GM21619 (cell line): ENCODE measurements at regions not wholly inside any gene's neighbourhood (a gene's known extent, or its start where the extent isn't known, plus 50 kb on each side); places are given as distances from the start of the nearest gene placed in this dataset.

ENCODE experiments used
- ATAC-seq: cut with Tn5 transposase; IDR thresholded peaks from one replicate; pipeline ENCODE4 v1.9.1; 2021; ENCODE audit not compliant: unreplicated experiment

GRCh38 chr15:95709959-95710695 is 620.4 kb upstream of the NR2F2 start:
- no peak for ATAC-seq

DNA sequence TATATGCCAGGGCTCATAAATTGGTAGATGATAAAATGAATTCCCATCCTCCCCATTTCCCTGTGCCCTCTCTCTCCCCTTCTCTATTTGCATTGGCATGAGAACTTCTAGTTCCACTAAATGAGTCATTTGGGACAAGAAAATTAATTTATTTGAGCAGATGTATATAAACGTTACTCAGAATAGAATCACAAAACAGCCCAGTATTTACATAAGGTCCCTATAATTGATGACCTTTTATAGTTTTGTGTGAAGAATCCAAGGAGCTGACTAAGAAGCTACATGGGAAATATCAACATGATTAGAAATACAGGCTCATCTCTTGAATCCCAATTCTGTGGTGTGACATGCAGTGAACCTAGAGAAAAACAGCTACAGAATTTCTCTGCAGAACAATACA is 617.7 kb upstream of the NR2F2 start:
- ATAC-seq, result no peak

GRCh38 chr15:95713324-95713723 is 617.2 kb upstream of the NR2F2 start:
- no peak for ATAC-seq

DNA sequence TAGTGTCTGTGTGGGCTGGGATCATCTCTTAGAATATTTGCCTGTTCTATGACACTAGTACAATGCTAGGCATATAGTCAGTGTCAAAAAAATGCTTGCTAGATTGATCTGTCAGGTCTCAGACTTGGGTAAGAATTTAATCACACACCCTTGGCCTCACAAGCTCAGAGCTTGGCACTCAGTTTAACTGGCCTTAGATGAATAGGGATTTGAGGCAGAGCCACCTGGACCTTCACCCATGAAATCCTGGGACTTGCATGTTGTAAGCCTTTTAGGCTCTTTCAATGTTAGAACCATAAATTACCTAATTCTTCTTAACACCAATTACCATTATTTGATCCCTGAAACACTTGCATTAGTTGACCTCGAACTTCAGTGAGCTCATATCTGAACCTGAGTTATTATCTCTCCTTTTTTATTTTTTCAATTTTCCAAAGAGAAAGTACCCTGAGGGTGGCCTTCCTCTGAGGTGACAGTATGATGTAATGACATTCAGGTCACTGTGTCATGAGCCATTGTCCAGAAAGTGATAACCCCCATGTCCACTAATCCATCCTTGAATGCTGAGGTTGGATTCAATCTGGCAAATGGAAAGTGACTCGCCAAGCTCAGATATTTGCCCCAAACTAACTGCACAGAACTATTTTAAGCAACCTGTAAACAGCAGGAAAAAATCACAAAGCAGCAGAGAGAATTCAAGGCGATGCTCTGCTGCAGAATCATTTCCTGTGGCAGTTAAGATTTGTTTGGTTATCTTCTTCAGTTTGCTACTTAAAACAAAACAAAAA is 615.2 kb upstream of the NR2F2 start:
- ATAC-seq, result no peak

DNA sequence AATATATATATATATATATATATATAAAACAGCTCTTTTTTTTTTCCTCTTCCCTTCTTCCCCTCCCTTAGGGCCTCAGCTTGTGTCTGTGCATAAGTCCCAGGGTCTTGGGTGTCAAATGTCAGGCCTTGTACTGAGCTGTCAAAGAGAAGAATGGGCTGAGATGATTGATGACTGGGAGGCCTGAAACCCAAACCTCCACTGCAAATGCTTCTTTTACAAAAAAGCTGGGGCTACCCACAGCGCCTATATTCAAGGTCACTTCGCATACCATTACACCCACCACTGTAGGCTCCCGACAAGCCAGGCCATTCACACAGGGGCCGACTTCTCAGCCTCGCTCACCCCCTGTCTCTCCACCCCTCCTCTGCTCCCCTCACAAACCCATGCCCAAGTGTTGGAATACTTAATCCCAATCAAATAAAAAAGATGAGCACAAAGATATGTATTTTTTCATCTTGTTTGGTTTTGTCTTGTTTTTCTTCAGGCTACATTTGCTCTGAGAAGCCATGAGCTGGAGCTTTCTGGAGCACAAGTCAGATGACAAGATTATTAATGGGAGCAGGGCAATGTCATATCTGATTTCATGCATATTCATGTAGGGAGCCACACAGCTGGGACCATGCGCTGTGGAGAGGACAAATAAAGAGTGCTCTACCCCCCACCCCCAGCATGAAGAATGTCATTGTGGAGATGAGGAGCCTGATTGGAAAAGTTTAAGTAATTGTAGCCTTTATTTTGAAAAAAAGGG is 614.4 kb upstream of the NR2F2 start:
- no peak for ATAC-seq

DNA sequence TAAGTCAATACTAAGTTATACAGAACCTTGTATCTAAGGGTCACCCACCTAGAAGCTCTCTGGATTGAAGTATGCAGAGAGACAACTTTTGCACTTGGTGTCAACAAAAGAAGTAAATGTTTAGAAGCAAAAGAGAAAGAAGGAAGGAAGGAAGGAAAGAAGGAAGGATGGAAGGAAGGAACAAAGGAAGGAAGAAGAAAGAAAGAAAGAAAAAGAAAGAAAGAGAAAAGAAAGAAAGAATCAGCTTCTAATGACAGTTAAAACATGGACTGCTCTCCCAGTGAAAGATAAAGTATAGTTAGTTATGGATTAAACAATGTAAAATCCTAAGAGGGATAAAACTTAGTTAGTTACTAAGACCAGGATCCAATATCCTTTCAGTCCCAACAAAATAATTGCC is 613.8 kb upstream of the NR2F2 start:
- no peak for ATAC-seq

- no peak for ATAC-seq
Measured at GRCh38 chr15:95718441-95718840, 612.1 kb upstream of the NR2F2 start.

DNA sequence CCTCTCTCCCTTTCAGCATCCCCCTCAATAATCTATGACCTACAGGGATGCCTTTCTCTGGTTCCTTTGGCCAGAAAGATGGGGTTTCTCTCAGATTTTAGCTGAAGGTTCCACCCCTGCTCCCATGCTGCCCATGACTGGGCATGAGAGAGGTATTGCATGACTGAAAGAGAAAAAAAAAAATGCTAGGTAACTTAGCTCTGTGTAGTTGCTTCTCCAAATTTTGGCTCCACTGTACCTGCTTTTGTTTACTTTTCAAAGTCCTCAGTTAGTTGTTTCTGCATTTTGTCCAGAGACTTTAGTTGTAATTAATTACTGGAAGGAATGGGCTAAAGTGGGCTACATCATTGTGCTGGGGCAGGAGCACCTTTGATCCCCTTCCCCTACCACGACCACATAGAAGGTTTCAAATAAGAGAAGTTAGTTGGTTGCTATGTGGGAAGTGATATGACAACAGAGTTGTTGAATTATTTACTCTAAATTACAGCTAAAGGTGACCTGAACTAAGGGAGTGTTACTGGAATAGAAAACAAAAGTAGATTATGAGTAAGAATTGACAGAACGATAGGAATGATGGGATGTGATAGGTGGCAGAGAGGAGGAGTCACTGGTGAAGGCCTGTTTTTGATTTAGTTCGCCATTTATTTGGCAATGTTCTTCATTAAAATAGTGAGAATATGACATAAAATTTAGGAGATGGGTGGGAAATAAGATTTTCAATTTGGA is 605.4 kb upstream of the NR2F2 start:
- no peak for ATAC-seq

DNA sequence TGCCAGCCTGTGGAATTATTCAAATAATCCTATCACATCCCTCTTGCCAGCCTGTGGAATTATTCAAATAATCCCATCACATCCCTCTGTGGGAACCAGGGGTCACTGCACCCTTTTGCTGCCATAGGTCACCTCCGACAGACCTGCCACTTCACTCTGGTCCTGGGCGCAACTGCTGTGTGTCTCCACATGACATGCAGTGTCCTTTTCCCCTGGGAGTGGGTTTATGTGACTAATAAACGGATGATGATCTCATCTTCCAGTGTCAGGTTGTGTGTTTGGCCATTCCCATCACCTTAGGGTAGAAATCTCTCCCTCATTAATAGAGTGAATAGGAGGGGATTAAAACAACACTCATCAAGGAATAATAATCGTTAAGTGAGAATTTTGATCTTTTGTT is 603.6 kb upstream of the NR2F2 start:
- ATAC-seq, result no peak

DNA sequence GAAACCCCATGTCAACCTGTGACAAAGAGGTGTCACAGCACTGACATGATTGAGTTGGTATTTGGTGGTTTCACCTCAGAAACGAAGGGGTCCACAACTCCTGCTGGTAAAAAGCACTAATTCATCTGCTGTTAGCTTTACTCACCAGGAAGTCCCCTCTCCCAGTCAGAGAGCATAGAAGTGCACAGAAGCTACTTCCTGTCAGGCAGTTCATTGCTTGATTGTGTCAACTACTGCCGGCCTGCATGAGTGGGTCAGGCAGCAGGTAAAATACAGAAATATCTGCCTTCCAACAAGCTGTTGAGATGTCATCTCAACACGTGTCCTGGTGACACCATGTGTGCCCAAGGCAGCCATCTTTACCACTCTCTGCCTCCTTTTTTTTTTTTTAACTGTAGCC is 596.6 kb upstream of the NR2F2 start:
- ATAC-seq, result no peak

DNA sequence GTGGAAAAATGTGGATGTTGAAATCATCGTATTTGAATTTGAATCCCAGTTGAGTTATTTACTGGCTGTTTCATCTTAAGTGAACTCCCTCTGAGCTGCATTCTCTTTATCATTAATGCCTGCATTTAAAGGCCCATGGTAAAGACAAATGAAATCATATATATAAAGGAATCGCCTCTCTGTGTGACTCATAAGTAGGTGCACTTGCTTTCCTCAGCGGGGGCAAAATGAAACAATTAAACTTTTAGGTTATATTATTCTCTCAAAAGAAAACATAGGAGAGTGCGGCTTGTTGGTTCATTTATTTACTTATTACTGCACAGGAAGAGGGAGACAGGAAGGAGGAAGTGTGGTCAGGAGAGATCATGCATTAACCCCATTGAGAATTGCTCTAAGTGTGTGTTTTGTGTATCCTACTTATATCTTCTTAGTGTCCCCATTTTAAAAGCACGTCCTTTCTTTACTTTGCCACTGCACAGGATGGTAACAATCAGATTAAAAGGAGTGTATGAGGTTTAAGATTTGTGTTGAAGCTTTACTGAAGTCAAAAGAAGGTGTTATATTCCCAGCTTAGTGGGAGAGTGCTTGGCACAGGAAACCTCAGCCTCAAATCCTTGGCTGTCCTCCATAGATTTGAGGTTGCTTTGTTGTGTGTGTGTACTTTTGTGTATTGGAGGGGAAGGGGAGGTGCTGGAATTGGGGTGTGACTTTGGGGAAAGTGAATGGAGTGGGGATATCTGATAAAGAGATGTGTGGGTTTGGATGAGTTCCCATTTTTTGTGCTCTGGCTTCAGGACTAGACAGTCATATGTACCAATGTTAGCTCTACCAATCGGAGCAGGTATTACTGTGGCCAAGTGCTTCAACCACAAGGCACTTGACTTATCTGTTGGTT is 595.8 kb upstream of the NR2F2 start:
- ATAC-seq, result no peak

DNA sequence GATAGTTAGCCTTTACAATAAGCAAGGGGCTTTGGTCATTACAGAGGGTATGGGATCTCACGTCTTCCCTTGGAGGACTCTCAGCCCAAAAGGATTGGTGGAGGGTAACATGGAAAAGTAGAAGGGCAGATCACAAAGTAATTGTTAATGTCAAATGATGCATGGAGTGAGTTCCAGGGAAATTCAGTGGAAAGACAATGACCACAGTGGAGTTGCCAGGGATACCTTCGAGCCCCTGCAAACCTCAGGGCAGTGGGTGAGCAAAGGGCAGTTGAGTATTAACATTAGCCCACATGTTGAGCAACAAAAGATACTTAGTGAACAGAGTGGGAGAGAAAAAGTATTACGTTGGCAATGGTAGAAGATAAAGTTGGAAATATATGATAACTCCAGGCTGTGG is 593.4 kb upstream of the NR2F2 start:
- ATAC-seq, result no peak

DNA sequence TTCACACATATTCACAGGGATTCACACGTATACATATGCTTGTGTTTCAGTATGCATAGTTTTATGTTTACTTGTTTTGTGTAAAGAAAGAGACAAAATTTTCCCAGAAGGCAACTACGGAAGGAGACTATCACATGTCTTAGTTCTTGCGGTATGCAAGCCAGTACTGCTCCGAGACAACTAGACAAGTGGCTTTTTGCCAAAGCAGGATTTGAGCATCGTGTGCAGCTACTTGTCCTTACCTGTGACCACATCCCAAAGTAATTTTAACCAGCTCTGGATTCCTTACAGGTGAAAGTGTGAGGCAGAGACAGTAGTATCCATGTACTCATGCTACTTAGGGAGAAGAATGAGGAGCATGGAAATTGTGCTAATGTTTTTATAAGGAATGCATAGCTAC is 591.4 kb upstream of the NR2F2 start:
- no peak for ATAC-seq

DNA sequence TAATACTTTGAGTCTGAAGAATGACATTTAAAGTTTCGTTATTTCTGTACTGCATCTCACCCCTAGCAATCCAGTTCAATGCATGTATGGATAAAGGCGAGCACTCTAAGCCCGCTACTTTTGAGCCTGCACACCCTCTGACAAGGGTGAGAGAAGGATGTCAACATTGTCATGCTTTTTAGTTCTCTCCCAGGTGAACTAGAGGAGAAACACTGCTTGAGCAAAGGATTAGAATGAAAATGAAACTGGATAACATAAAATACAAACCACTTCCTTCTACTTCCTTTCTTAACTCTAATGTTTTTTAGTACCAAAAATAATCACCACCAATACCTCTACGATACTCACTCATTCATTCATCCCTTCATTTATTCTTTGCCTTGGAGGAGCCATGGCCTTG is 588.7 kb upstream of the NR2F2 start:
- no peak for ATAC-seq

GRCh38 chr15:95742256-95742655 is 588.2 kb upstream of the NR2F2 start:
- ATAC-seq, result no peak

DNA sequence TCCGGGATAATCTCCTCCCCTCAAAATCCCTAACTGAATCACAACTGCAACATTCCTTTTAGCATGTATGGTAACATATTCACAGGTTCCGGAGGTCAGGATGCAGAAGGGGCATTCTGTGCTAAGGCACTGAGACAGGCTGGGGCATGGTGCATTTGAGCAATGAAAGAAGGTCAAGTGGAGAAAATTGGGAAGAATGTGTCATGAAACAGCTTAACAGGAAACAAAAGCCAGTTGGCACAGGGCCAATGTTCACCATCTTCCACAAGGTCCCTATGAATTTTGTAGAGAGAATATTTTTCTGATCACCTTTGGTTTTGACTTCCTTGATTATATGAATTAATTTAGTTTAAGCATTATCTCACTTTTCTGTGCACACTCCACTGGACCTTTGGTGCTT is 587.7 kb upstream of the NR2F2 start:
- no peak for ATAC-seq

DNA sequence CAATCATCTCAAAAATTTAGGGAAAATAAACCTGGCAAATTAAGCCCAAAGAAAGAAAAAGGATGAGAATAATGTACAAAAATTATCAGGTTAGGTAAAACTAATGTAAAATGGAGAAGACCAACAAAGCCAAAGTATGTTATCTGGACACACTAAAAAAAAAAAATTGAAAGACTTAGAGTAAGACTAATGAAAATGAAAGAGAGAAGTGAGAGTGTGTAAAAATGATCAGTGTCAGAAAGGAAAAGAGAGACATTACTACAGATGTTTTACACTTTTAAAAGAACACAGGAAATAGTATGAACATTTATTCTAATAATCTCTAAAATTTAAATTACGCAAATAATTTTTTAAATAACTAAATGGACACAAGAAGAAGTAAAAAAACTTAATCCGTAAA is 573.3 kb upstream of the NR2F2 start:
- ATAC-seq, result no peak

- no peak for ATAC-seq
Measured at GRCh38 chr15:95758451-95758850, 572.0 kb upstream of the NR2F2 start.

DNA sequence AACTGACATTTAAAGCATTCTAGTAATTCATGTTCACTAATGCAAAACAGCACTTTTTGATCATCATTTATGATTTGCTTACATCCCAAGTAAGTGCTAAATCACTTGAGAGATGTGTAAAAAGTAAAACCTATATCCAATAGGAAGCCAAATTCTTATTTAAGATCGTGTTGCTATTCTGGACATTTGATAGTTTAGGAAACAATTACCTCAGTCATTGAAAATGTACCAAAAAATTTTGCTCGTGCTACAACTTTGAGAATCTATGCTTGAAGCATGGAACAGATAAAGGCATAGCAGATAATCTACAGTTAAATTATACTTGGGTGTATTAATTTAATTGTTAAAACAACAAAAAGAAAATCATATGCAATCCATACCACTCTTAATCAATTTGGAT is 571.6 kb upstream of the NR2F2 start:
- no peak for ATAC-seq

DNA sequence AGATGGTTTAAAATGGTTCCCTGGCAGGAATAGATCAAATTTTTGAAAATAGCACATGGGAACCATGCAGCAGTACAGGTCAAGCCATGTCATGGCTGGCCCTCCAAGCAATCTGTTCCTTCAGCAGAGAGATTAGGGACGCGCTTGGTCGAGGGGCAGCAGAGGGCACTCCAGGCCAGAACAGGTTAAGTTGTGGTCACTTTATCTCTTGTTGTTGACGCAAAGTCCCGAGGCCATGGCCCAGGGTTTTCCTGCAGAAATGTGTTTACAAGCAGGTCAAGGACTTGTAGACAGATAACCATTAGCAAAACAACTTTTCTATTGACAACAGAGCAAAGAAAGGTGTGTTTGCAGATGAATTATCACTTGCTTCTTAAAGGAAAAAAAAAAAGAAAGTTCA is 570.0 kb upstream of the NR2F2 start:
- ATAC-seq, result no peak
